Parathyroid adenoma (tissue), 2 donors: ENCODE measurements at regions not wholly inside any gene's neighbourhood (a gene's known extent, or its start where the extent isn't known, plus 50 kb on each side); places are given as distances from the start of the nearest gene placed in this dataset.

ENCODE experiments used
- H2AFZ ChIP-seq: fragments of 300-600 bp; sonication (generic); one replicate; pipeline ENCODE4 v1.7.0; 2017; ENCODE audit warnings: antibody characterized with exemption, mild to moderate bottlenecking
- H3K27ac ChIP-seq: fragments of 300-600 bp; sonication (generic); one replicate; pipeline ENCODE4 v1.7.0; 2017
- H3K27me3 ChIP-seq: fragments of 300-600 bp; sonication (generic); one replicate; pipeline ENCODE4 v1.7.0; 2017; ENCODE audit warnings: low read length; ENCODE audit not compliant: control insufficient read depth, insufficient read depth
- H3K36me3 ChIP-seq: fragments of 300-600 bp; sonication (generic); one replicate; pipeline ENCODE4 v1.7.0; 2017; ENCODE audit warnings: low read length; ENCODE audit not compliant: control insufficient read depth, insufficient read depth
- H3K4me1 ChIP-seq: fragments of 300-600 bp; sonication (generic); one replicate; pipeline ENCODE4 v1.7.0; 2017; ENCODE audit warnings: control low read depth
- H3K4me2 ChIP-seq: fragments of 300-600 bp; sonication (generic); one replicate; pipeline ENCODE4 v1.7.0; 2017; ENCODE audit warnings: low read length
- H3K4me3 ChIP-seq: fragments of 300-600 bp; sonication (generic); one replicate; pipeline ENCODE4 v1.7.0; 2017; ENCODE audit warnings: low read depth, low read length
- H3K79me2 ChIP-seq: fragments of 300-600 bp; sonication (generic); one replicate; pipeline ENCODE4 v1.7.0; 2017; ENCODE audit warnings: control low read depth
- H3K9ac ChIP-seq: fragments of 300-600 bp; sonication (generic); one replicate; pipeline ENCODE4 v1.7.0; 2017; ENCODE audit warnings: mild to moderate bottlenecking
- H3K9me3 ChIP-seq: fragments of 300-600 bp; sonication (generic); one replicate; pipeline ENCODE4 v1.7.0; 2017; ENCODE audit warnings: low read length; ENCODE audit not compliant: control insufficient read depth
- TF ChIP-seq, protein P1 (sequence below): fragments of 300-600 bp; sonication (generic); IDR thresholded peaks from one replicate; pipeline ENCODE4 v1.7.0; 2017; ENCODE audit warnings: antibody characterized with exemption, mild to moderate bottlenecking
- donor health status: primary hyperparathyroidism.

GRCh38 chr10:104580774-104581675 lies 60.1 kb upstream of the SORCS3 start:
- H3K4me3 ChIP-seq, result no peak overlapping the region
- no peak overlapping the region for H3K27ac ChIP-seq
- no peak overlapping the region for H2AFZ ChIP-seq
- no peaks in the 10 kb centered on the region for H3K4me1 ChIP-seq
- H3K9me3 ChIP-seq, result no peaks in the 10 kb centered on the region
- no peaks in the 10 kb centered on the region for H3K79me2 ChIP-seq
- H3K9ac ChIP-seq, result no peak overlapping the region
- no peaks in the 10 kb centered on the region for H3K27me3 ChIP-seq
- TF ChIP-seq, protein P1, sequence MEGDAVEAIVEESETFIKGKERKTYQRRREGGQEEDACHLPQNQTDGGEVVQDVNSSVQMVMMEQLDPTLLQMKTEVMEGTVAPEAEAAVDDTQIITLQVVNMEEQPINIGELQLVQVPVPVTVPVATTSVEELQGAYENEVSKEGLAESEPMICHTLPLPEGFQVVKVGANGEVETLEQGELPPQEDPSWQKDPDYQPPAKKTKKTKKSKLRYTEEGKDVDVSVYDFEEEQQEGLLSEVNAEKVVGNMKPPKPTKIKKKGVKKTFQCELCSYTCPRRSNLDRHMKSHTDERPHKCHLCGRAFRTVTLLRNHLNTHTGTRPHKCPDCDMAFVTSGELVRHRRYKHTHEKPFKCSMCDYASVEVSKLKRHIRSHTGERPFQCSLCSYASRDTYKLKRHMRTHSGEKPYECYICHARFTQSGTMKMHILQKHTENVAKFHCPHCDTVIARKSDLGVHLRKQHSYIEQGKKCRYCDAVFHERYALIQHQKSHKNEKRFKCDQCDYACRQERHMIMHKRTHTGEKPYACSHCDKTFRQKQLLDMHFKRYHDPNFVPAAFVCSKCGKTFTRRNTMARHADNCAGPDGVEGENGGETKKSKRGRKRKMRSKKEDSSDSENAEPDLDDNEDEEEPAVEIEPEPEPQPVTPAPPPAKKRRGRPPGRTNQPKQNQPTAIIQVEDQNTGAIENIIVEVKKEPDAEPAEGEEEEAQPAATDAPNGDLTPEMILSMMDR, result peak; percentile 83
- H3K36me3 ChIP-seq, result no peaks in the 10 kb centered on the region
- no peak overlapping the region for H3K4me2 ChIP-seq

DNA sequence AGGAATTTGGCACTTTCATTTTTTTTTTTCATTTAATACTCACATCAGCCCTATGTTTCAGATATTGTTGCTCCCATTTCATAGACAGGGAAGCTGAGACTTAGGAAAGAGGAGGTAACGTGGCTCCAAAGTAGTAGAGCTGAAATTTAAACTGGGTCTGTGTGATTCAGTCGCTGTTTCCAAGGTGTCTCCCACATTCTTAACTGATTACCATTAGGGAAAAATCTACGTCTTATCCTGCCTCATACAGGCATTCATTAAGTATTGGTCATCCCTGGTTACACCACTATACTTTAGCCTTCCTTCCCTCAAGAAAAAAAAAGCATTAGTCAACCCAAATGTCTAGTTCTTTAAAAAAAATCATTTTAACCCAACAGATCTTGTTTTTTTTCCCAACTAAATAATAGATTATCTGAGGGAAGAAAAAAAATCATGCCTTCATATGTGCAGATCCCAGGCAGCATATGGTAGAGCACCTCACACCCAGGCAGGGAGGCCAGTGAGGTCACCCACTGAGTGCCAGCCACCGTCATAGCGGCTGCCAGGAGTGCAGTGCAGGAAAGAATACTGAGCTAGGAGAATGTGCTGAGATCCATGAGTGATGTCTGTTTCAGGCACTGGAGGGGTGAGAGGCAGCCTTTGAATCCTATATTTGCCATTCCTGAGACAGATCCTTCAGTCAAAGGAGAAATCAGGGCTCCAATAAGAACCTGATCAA lies 59.0 kb upstream of the SORCS3 start:
- no peaks in the 10 kb centered on the region for H3K79me2 ChIP-seq
- no peak overlapping the region for H3K27ac ChIP-seq
- H2AFZ ChIP-seq, result no peak overlapping the region
- H3K4me3 ChIP-seq, result no peak overlapping the region
- H3K27me3 ChIP-seq, result no peaks in the 10 kb centered on the region
- H3K4me1 ChIP-seq, result no peaks in the 10 kb centered on the region
- H3K4me2 ChIP-seq, result no peak overlapping the region
- TF ChIP-seq, protein P1, result no peak
- H3K36me3 ChIP-seq, result no peaks in the 10 kb centered on the region
- no peak overlapping the region for H3K9ac ChIP-seq
- no peaks in the 10 kb centered on the region for H3K9me3 ChIP-seq

DNA sequence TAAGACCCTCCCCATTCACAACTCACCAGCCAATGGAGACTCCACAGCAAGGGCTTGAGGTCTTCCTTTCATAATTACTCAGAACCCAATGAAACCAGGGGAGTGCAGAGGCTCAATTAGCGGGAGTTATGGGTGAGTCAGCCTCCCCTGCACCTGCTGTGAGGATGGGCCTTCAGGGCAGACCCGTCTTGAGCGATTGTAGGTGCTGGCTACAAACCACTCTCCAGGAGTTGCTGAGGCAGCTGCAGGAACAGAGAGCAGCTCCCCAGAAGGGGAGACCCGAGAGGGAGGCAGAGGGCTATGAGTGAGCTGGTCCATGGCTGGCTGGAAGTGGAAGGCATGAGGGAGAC lies 58.5 kb upstream of the SORCS3 start:
- Histone ChIP-seq H3K4me1 (no peaks in the 10 kb centered on the region), H3K4me3 (no peak overlapping the region), H2AFZ (no peak overlapping the region), H3K9me3 (no peaks in the 10 kb centered on the region), H3K27ac (no peak overlapping the region), H3K79me2 (no peaks in the 10 kb centered on the region), H3K4me2 (no peak overlapping the region), H3K36me3 (no peaks in the 10 kb centered on the region), H3K9ac (no peak overlapping the region), H3K27me3 (no peaks in the 10 kb centered on the region)
- TF ChIP-seq, protein P1, result no peak

DNA sequence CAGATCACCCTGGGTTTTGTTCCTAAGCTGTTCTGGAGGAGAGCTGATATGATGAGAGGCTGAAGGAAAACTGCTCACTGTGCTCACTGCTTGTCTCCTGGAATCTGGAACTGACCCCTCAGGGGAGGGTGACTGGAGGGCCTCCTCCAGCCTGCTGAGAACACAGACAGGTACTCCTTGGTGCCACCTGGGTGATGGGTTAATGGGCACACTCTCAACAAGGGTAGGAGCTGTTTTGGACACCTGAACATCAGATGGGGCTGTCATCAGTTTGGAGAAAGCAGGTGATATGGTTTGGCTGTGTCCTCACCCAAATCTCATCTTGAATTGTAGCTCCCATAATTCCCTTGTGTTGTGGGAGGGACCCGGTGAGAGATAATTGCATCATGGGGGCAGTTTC lies 58.1 kb upstream of the SORCS3 start:
- Histone ChIP-seq H3K9me3 (no peaks in the 10 kb centered on the region), H2AFZ (no peak overlapping the region), H3K9ac (no peak overlapping the region), H3K4me3 (no peak overlapping the region), H3K27me3 (no peaks in the 10 kb centered on the region), H3K79me2 (no peaks in the 10 kb centered on the region), H3K4me1 (no peaks in the 10 kb centered on the region), H3K27ac (no peak overlapping the region), H3K4me2 (no peak overlapping the region), H3K36me3 (no peaks in the 10 kb centered on the region)
- TF ChIP-seq, protein P1, result no peak
